ENCODE measurements at regions not wholly inside any gene's neighbourhood (a gene's known extent, or its start where the extent isn't known, plus 50 kb on each side); places are given as distances from the start of the nearest gene placed in this dataset.
"Not testable (repeated sequence)": the region's sequence is repeated elsewhere in the genome, so short reads cannot be mapped to it uniquely, and the experiment has no call there.

- TF ChIP-seq SUZ12 (IDR thresholded peaks at IDR 0.05; ENCODE audit: extremely low read depth, insufficient read depth, insufficient read length); ZNF274 (IDR thresholded peaks at IDR 0.05; ENCODE audit: low read depth, low read length): not testable (repeated sequence)
Measured at GRCh38 chr7:26932616-26933015, 68.2 kb upstream of the SKAP2 start.
